Thoracic aorta (tissue), 2 donors: ENCODE measurements at regions not wholly inside any gene's neighbourhood (a gene's known extent, or its start where the extent isn't known, plus 50 kb on each side); places are given as distances from the start of the nearest gene placed in this dataset.

Source experiments
- ATAC-seq: fragments of 150-250 bp; one replicate; pipeline ENCODE4 v1.8.0; 2017; ENCODE audit warnings: low read depth; ENCODE audit not compliant: insufficient number of reproducible peaks, low FRiP score
- DNase-seq: peaks from one replicate; pipeline ENCODE4 v3.0.0-alpha.2; 2020; ENCODE audit warnings: low spot score
- H3K27ac ChIP-seq, 2 donors: fragments of 200-600 bp; sonication (generic); 1 replicate in 1 of 2; 2 replicates in 1 of 2; pipeline ENCODE4 v1.5.1; 2016; ENCODE audit warnings: mild to moderate bottlenecking in 2 of 2, moderate library complexity in 2 of 2
- H3K27me3 ChIP-seq: fragments of 200-600 bp; sonication (generic); replicated peaks from 2 replicates; pipeline ENCODE4 v1.6.0; 2016; ENCODE audit warnings: mild to moderate bottlenecking; ENCODE audit not compliant: insufficient read depth
- H3K36me3 ChIP-seq: fragments of 200-600 bp; sonication (generic); one replicate; pipeline ENCODE4 v1.5.1; 2016
- H3K4me1 ChIP-seq, 2 donors: fragments of 200-600 bp; sonication (generic); 1 replicate in 1 of 2; 2 replicates in 1 of 2; pipeline versions ENCODE4 v1.5.1 to v1.6.0; 2016; ENCODE audit warnings: low read depth in 2 of 2, mild to moderate bottlenecking in 1 of 2; ENCODE audit not compliant: control insufficient read depth in 1 of 2
- H3K4me3 ChIP-seq: fragments of 200-600 bp; sonication (generic); 2 replicates; pipeline ENCODE4 v1.5.1; 2016; ENCODE audit warnings: mild to moderate bottlenecking
- H3K9me3 ChIP-seq: fragments of 200-600 bp; sonication (generic); 2 replicates; pipeline ENCODE4 v1.5.1; 2016
- TF ChIP-seq, protein P1 (sequence below): fragments of 200-600 bp; sonication (generic); IDR thresholded peaks from one replicate; pipeline ENCODE4 v1.5.1; 2019; ENCODE audit warnings: antibody characterized with exemption

- no peak overlapping the region for H3K27ac ChIP-seq
- no peaks in the 10 kb centered on the region for H3K9me3 ChIP-seq
- no peak for DNase-seq
- no peak for ATAC-seq
- H3K4me3 ChIP-seq = no peak overlapping the region
- no peaks in the 10 kb centered on the region for H3K27me3 ChIP-seq
- no peaks in the 10 kb centered on the region for H3K4me1 ChIP-seq
- H3K36me3 ChIP-seq = no peaks in the 10 kb centered on the region
- TF ChIP-seq, protein P1, sequence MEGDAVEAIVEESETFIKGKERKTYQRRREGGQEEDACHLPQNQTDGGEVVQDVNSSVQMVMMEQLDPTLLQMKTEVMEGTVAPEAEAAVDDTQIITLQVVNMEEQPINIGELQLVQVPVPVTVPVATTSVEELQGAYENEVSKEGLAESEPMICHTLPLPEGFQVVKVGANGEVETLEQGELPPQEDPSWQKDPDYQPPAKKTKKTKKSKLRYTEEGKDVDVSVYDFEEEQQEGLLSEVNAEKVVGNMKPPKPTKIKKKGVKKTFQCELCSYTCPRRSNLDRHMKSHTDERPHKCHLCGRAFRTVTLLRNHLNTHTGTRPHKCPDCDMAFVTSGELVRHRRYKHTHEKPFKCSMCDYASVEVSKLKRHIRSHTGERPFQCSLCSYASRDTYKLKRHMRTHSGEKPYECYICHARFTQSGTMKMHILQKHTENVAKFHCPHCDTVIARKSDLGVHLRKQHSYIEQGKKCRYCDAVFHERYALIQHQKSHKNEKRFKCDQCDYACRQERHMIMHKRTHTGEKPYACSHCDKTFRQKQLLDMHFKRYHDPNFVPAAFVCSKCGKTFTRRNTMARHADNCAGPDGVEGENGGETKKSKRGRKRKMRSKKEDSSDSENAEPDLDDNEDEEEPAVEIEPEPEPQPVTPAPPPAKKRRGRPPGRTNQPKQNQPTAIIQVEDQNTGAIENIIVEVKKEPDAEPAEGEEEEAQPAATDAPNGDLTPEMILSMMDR = no peak
These were observed 257.8 kb downstream of the NR2F1-AS1 start for GRCh38 chr5:93322974-93323860.

DNA sequence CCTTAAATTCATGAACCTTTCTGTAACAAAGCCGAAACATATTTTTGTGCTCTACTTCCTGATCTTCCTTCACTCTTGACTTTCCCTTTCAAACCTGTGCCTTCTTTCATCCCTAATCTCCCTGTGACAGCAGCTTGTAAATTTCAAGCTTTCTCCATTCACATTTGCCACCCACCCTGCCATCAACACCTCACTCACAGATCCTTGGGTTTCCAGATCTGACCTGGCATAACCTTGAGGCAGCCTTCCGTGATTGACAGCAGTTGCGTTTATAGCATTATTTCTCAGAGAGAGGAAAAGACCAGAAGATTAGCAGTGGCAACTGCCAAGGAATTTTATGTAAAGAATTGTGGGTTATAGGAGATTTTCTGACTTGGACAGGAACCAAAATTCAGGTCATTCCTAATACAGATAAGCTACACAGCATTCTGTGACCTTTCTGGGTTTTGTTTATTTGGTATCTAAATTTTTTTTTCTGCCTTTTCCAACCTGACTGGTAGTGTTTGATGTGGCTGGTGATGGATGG lies 260.0 kb downstream of the NR2F1-AS1 start:
- Histone ChIP-seq H3K27me3 (no peaks in the 10 kb centered on the region), H3K4me1 (no peaks in the 10 kb centered on the region), H3K36me3 (no peaks in the 10 kb centered on the region), H3K27ac (no peak overlapping the region), H3K4me3 (no peak overlapping the region), H3K9me3 (no peaks in the 10 kb centered on the region)
- DNase-seq (no peak), ATAC-seq (no peak)
- TF ChIP-seq, protein P1 = no peak

GRCh38 chr5:93313672-93314071 lies 267.3 kb downstream of the NR2F1-AS1 start:
- TF ChIP-seq, protein P1 = no peak
- Histone ChIP-seq H3K27me3 (no peaks in the 10 kb centered on the region), H3K27ac (no peak overlapping the region), H3K4me1 (no peaks in the 10 kb centered on the region), H3K9me3 (no peaks in the 10 kb centered on the region), H3K4me3 (no peak overlapping the region), H3K36me3 (no peaks in the 10 kb centered on the region)
- DNase-seq = no peak
- no peak for ATAC-seq

DNA sequence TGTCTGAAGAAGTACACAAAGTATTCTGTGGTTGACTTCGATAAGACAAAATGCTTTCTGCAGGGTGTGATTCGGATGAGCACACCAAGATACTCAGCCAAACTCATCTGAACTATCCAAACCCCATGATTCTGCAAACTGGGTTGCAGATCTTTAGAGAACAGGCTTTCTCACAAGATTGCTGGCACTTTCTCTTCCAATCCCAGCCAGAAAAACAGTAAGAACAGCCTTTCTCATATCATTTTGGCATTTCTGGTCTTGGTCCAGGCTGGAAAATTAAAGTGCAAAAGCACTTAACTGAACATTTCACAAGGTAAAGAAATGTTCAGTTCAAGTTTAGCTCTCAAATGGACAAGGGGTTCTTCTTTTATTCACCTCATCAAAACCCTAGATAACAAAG lies 269.1 kb downstream of the NR2F1-AS1 start:
- H3K36me3 ChIP-seq = no peaks in the 10 kb centered on the region
- no peaks in the 10 kb centered on the region for H3K27me3 ChIP-seq
- H3K9me3 ChIP-seq = no peaks in the 10 kb centered on the region
- ATAC-seq (no peak), DNase-seq (no peak)
- H3K4me3 ChIP-seq = no peak overlapping the region
- TF ChIP-seq, protein P1 = no peak
- no peak overlapping the region for H3K27ac ChIP-seq
- H3K4me1 ChIP-seq = no peaks in the 10 kb centered on the region

DNA sequence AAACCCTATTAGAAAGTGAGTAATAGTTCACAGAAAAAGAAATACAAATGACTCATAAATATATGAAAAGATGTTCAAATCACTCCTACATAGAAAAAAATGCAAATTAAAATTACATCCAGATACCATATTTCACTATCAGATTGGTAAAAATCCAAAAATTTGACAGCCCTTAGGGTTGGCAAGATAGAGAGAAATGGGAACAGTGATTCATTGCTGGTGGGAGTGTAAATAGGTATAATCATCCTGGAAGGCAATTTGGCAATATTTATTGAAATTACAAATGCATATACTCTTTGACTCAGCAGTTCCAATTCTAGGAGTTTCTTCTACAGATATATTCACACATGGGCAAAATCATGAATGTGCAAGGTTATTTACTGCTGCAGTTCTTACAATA lies 273.5 kb downstream of the NR2F1-AS1 start:
- TF ChIP-seq, protein P1 = no peak
- Histone ChIP-seq H3K27ac (no peak overlapping the region), H3K4me1 (no peaks in the 10 kb centered on the region), H3K27me3 (no peaks in the 10 kb centered on the region), H3K9me3 (no peaks in the 10 kb centered on the region), H3K4me3 (no peak overlapping the region), H3K36me3 (no peaks in the 10 kb centered on the region)
- no peak for DNase-seq
- no peak for ATAC-seq
